HFFc6 (cell line): ENCODE measurements at regions not wholly inside any gene's neighbourhood (a gene's known extent, or its start where the extent isn't known, plus 50 kb on each side); places are given as distances from the start of the nearest gene placed in this dataset.

Experiments used
- DNase-seq: peaks from one replicate; pipeline ENCODE4 v3.0.0-alpha.2; 2018
- H3K27ac Mint-ChIP-seq: 2 replicates; pipeline ENCODE4 v1.8.0; 2020; ENCODE audit warnings: mild to moderate bottlenecking, mixed read lengths
- H3K27me3 Mint-ChIP-seq: 2 replicates; pipeline ENCODE4 v1.8.0; 2021; ENCODE audit warnings: mild to moderate bottlenecking, moderate library complexity, mixed read lengths; ENCODE audit not compliant: insufficient read depth
- H3K36me3 Mint-ChIP-seq: 2 replicates; pipeline ENCODE4 v1.8.0; 2021; ENCODE audit warnings: low read depth, mixed read lengths
- H3K4me1 Mint-ChIP-seq: 2 replicates; pipeline ENCODE4 v1.8.0; 2020; ENCODE audit warnings: low read depth, mixed read lengths
- H3K4me3 Mint-ChIP-seq: 2 replicates; pipeline ENCODE4 v1.8.0; 2020; ENCODE audit warnings: mild to moderate bottlenecking, moderate library complexity, mixed read lengths
- H3K9me3 Mint-ChIP-seq: 2 replicates; pipeline ENCODE4 v1.8.0; 2020; ENCODE audit warnings: mild to moderate bottlenecking, mixed read lengths
- CTCF ChIP-seq: fragments of 200-600 bp; sonication (generic); IDR thresholded peaks from 2 replicates; pipeline ENCODE4 v1.5.0; 2021; ENCODE audit warnings: antibody characterized with exemption, mild to moderate bottlenecking

DNA sequence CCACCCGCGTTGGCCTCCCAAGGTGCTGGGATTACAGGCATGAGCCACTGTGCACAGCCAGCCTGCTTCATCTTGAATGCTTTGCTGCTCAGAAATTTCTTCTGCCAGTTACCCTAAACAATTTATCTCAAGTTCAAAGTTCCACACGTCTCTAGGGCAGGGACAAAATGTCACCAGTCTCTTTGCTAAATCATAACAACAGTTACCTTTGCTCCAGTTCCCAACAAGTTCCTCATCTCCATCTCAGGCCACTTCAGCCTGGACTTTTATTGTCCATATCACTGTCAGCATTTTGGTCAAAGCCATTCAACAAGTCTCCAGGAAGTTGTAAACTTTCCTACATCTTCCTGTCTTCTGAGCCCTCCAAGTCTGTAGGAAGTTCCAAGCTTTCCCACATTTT lies 159.5 kb upstream of the DYRK2 start:
- no peak for DNase-seq
- no peak overlapping the region for H3K27ac Mint-ChIP-seq
- H3K4me3 Mint-ChIP-seq, result no peak overlapping the region
- H3K27me3 Mint-ChIP-seq, result peaks cover 5% of the 10 kb centered on the region
- TF ChIP-seq CTCF, result no peak
- peaks cover 42% of the 10 kb centered on the region for H3K9me3 Mint-ChIP-seq
- peaks cover 29% of the 10 kb centered on the region for H3K36me3 Mint-ChIP-seq
- peaks cover 7% of the 10 kb centered on the region; the same call in 1 of the 2 replicates for H3K4me1 Mint-ChIP-seq

GRCh38 chr12:67496581-67496980 lies 152.0 kb upstream of the DYRK2 start:
- no peak overlapping the region for H3K27ac Mint-ChIP-seq
- H3K36me3 Mint-ChIP-seq, result peaks cover 13% of the 10 kb centered on the region; the same call in 1 of the 2 replicates
- H3K4me1 Mint-ChIP-seq, result no peaks in the 10 kb centered on the region
- peaks cover 14% of the 10 kb centered on the region for H3K9me3 Mint-ChIP-seq
- H3K27me3 Mint-ChIP-seq, result peaks cover 20% of the 10 kb centered on the region
- no peak overlapping the region for H3K4me3 Mint-ChIP-seq
- no peak for DNase-seq
- TF ChIP-seq CTCF, result no peak

DNA sequence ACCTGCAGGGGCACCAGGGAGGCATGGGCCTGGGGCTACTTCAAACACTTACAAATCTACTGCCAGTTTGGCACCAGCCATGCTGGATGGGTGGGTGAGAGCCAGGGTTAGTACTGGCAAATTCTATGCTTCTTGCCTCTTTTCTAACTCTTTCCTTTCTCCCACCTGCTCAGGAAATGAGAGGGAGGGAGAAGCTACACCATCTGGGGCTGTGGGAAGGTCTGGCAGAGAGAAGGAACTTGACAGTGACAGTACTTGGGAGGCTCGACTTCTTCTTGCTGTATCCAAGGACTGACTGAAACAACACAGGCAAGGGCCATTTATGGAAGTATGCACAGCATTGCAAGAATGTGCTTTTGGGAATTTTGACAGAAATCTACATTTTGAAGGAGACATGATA lies 149.6 kb upstream of the DYRK2 start:
- Mint-ChIP-seq H3K9me3 (no peaks in the 10 kb centered on the region), H3K4me1 (no peaks in the 10 kb centered on the region), H3K4me3 (no peak overlapping the region), H3K27ac (no peak overlapping the region), H3K36me3 (no peaks in the 10 kb centered on the region), H3K27me3 (peaks cover 25% of the 10 kb centered on the region)
- TF ChIP-seq CTCF, result no peak
- no peak for DNase-seq

GRCh38 chr12:67501362-67501761 lies 147.2 kb upstream of the DYRK2 start:
- Mint-ChIP-seq H3K4me3 (no peak overlapping the region), H3K9me3 (no peaks in the 10 kb centered on the region), H3K27ac (no peak overlapping the region), H3K4me1 (no peaks in the 10 kb centered on the region), H3K27me3 (peaks cover 29% of the 10 kb centered on the region), H3K36me3 (no peaks in the 10 kb centered on the region)
- TF ChIP-seq CTCF, result no peak
- no peak for DNase-seq

DNA sequence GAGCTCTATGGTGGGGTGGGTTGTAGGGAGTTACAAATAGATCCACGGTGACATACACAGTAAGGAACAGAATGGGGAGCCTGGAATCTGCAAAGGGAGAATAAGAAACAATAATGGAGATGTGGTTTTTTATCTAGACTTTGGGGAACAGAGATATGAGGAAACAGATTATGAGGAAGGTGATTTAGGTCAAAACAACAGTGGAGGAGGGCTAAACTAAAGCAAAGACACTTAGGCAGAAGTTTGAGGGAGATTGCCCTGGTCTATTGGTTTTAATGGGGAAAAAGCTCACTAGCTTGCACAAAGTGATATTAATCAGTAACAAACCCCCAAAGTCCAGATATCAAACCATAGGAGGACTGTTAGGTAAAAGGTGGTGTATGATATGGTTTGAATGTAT lies 144.5 kb upstream of the DYRK2 start:
- H3K36me3 Mint-ChIP-seq, result no peaks in the 10 kb centered on the region
- no peaks in the 10 kb centered on the region for H3K4me1 Mint-ChIP-seq
- H3K9me3 Mint-ChIP-seq, result no peaks in the 10 kb centered on the region
- DNase-seq, result no peak
- H3K27me3 Mint-ChIP-seq, result peaks cover 22% of the 10 kb centered on the region
- no peak overlapping the region for H3K27ac Mint-ChIP-seq
- H3K4me3 Mint-ChIP-seq, result no peak overlapping the region
- no peak for TF ChIP-seq CTCF

DNA sequence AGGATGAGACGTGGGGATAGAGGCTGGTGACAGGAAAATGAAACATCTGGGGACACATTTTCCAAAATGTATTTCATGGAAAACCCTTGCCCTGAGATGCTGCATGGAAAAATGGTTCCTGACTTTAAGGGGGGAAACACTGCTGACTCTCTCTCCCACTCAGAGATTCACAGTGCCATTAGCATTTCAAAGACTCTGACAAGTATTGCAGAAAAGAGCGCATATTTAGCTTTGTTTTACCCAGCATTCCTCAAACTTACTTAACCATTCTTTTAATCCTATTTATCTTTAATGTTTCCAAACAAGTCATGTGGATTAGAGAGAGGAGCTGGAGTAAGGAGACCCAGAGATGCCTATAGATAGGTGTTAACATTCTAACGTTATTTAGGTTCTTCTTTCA lies 141.8 kb upstream of the DYRK2 start:
- H3K36me3 Mint-ChIP-seq, result no peaks in the 10 kb centered on the region
- no peak overlapping the region for H3K27ac Mint-ChIP-seq
- H3K9me3 Mint-ChIP-seq, result no peaks in the 10 kb centered on the region
- DNase-seq, result no peak
- no peaks in the 10 kb centered on the region; the same call in 1 of the 2 replicates for H3K4me1 Mint-ChIP-seq
- peaks cover 23% of the 10 kb centered on the region for H3K27me3 Mint-ChIP-seq
- no peak for TF ChIP-seq CTCF
- no peak overlapping the region for H3K4me3 Mint-ChIP-seq
